ENCODE measurements at regions not wholly inside any gene's neighbourhood (a gene's known extent, or its start where the extent isn't known, plus 50 kb on each side); places are given as distances from the start of the nearest gene placed in this dataset.

DNA sequence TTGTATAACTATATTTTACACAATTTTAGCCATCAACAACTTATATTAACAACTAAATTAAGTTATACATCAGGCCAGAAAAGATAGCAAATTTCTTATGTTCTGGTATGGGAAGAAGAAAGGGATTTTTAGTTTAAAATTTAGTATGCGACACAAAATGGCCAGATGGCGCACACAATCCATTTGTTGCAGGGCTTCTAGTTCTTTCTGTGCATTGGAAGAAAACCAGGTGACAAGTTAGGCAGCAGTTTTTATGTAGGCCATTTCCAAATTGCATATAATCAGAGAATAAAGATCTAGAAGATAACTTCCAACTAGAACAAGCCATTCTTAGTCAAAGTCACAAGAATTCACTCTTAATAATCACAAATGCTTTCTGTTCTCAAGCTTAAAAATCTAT lies 230.1 kb upstream of the ZNF717 start:
- Histone ChIP-seq H3K79me2 (ENCODE audit: control insufficient read depth, insufficient read depth, low read length) (no peaks in the 10 kb centered on the region), H3K9ac (ENCODE audit: control insufficient read depth, insufficient read depth, low read length) (no peak overlapping the region), H3K36me3 (ENCODE audit: control insufficient read depth in 2 of 2, insufficient read depth in 2 of 2, low read length in 1 of 2) (no peaks in the 10 kb centered on the region), H3K27me3 (replicated peaks in 1 of 2; ENCODE audit: control insufficient read depth in 2 of 2, insufficient read depth in 2 of 2, low read length in 1 of 2) (no peaks in the 10 kb centered on the region), H3K9me3 (replicated peaks; ENCODE audit: control insufficient read depth, insufficient read depth, low read length) (no peaks in the 10 kb centered on the region), H3K27ac (ENCODE audit: control insufficient read depth, insufficient read depth) (no peak overlapping the region), H3K4me1 (ENCODE audit: control insufficient read depth, insufficient read depth, low read length) (no peaks in the 10 kb centered on the region), H3K4me2 (ENCODE audit: control insufficient read depth, insufficient read depth) (no peak overlapping the region), H2AFZ (ENCODE audit: control insufficient read depth, low read depth, low read length) (no peak overlapping the region), H3K4me3 (no peak overlapping the region), H4K20me1 (ENCODE audit: control insufficient read depth, insufficient read depth) (no peaks in the 10 kb centered on the region)
- ATAC-seq (no peak), DNase-seq (ENCODE audit: low read depth, low spot score) (no peak), FAIRE-seq (no peak)
- SMC1A ChIA-PET (ENCODE audit: uncharacterized antibody, unreplicated experiment), result no interaction called here
- CTCF ChIA-PET, result no interaction called here
- POLR2A ChIA-PET, result no interaction called here
- 52% methylated on average over 2 of the region's 2 CpGs for WGBS (ENCODE audit: insufficient coverage, insufficient replicate concordance, low lambda C conversion rate, missing lambda C conversion rate)
- BruUV-seq (replicated peaks), result no TSS peak
- TF ChIP-seq, protein P1, sequence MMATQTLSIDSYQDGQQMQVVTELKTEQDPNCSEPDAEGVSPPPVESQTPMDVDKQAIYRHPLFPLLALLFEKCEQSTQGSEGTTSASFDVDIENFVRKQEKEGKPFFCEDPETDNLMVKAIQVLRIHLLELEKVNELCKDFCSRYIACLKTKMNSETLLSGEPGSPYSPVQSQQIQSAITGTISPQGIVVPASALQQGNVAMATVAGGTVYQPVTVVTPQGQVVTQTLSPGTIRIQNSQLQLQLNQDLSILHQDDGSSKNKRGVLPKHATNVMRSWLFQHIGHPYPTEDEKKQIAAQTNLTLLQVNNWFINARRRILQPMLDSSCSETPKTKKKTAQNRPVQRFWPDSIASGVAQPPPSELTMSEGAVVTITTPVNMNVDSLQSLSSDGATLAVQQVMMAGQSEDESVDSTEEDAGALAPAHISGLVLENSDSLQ (IDR thresholded peaks at IDR 0.05), result no peak
- TF ChIP-seq ZNF384 (IDR thresholded peaks at IDR 0.05; ENCODE audit: borderline replicate concordance, low read depth, low read length) (no peak), FOS (IDR thresholded peaks at IDR 0.05; ENCODE audit: borderline replicate concordance, extremely low read depth, insufficient read length) (no peak), NFXL1 (IDR thresholded peaks at IDR 0.05; ENCODE audit: borderline replicate concordance) (no peak), GATAD2B (conservative IDR thresholded peaks at IDR 0.05; ENCODE audit: low read depth) (no peak), HDAC2 (IDR thresholded peaks at IDR 0.05) (no peak), ETV6 (conservative IDR thresholded peaks at IDR 0.05 in 1 of 2, IDR thresholded peaks at IDR 0.05 in 1 of 2; ENCODE audit: borderline replicate concordance in 1 of 2, low read depth in 1 of 2) (no peak)
- TF ChIP-seq, protein P2, sequence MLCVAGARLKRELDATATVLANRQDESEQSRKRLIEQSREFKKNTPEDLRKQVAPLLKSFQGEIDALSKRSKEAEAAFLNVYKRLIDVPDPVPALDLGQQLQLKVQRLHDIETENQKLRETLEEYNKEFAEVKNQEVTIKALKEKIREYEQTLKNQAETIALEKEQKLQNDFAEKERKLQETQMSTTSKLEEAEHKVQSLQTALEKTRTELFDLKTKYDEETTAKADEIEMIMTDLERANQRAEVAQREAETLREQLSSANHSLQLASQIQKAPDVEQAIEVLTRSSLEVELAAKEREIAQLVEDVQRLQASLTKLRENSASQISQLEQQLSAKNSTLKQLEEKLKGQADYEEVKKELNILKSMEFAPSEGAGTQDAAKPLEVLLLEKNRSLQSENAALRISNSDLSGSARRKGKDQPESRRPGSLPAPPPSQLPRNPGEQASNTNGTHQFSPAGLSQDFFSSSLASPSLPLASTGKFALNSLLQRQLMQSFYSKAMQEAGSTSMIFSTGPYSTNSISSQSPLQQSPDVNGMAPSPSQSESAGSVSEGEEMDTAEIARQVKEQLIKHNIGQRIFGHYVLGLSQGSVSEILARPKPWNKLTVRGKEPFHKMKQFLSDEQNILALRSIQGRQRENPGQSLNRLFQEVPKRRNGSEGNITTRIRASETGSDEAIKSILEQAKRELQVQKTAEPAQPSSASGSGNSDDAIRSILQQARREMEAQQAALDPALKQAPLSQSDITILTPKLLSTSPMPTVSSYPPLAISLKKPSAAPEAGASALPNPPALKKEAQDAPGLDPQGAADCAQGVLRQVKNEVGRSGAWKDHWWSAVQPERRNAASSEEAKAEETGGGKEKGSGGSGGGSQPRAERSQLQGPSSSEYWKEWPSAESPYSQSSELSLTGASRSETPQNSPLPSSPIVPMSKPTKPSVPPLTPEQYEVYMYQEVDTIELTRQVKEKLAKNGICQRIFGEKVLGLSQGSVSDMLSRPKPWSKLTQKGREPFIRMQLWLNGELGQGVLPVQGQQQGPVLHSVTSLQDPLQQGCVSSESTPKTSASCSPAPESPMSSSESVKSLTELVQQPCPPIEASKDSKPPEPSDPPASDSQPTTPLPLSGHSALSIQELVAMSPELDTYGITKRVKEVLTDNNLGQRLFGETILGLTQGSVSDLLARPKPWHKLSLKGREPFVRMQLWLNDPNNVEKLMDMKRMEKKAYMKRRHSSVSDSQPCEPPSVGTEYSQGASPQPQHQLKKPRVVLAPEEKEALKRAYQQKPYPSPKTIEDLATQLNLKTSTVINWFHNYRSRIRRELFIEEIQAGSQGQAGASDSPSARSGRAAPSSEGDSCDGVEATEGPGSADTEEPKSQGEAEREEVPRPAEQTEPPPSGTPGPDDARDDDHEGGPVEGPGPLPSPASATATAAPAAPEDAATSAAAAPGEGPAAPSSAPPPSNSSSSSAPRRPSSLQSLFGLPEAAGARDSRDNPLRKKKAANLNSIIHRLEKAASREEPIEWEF (IDR thresholded peaks at IDR 0.05; ENCODE audit: insufficient replicate concordance, low read depth, low read length), result no peak
- TF ChIP-seq, protein P3, sequence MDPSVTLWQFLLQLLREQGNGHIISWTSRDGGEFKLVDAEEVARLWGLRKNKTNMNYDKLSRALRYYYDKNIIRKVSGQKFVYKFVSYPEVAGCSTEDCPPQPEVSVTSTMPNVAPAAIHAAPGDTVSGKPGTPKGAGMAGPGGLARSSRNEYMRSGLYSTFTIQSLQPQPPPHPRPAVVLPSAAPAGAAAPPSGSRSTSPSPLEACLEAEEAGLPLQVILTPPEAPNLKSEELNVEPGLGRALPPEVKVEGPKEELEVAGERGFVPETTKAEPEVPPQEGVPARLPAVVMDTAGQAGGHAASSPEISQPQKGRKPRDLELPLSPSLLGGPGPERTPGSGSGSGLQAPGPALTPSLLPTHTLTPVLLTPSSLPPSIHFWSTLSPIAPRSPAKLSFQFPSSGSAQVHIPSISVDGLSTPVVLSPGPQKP (IDR thresholded peaks at IDR 0.05; ENCODE audit: low read depth, low read length), result no peak
- in situ Hi-C loops (cut with MboI) (no loop called here), intact Hi-C loops (cut with micrococcal nuclease; ENCODE audit: unreplicated experiment) (no loop called here)
- RAD21 ChIA-PET (ENCODE audit: unreplicated experiment), result no interaction called here
